Left ventricle myocardium inferior (tissue), 1 donor: ENCODE measurements at regions not wholly inside any gene's neighbourhood (a gene's known extent, or its start where the extent isn't known, plus 50 kb on each side); places are given as distances from the start of the nearest gene placed in this dataset.

ENCODE experiments used
- DNase-seq: peaks from one replicate; pipeline ENCODE4 v3.0.0-alpha.2; 2020
- H3K27ac ChIP-seq: fragments of 200-600 bp; replicated peaks from 2 replicates; pipeline ENCODE4 v1.8.0; 2021
- H3K27me3 ChIP-seq: fragments of 200-600 bp; 2 replicates; pipeline ENCODE4 v1.8.0; 2021; ENCODE audit warnings: low read depth
- H3K36me3 ChIP-seq: fragments of 200-600 bp; 2 replicates; pipeline ENCODE4 v1.8.0; 2021
- H3K4me1 ChIP-seq: fragments of 200-600 bp; 2 replicates; pipeline ENCODE4 v1.8.0; 2021
- H3K4me3 ChIP-seq: fragments of 200-600 bp; 2 replicates; pipeline ENCODE4 v1.8.0; 2021; ENCODE audit warnings: mild to moderate bottlenecking, moderate library complexity
- H3K9me3 ChIP-seq: fragments of 200-600 bp; replicated peaks from 2 replicates; pipeline ENCODE4 v1.8.0; 2021
- CTCF ChIP-seq: fragments of 200-600 bp; IDR thresholded peaks from 2 replicates; pipeline ENCODE4 v1.8.0; 2021; ENCODE audit warnings: antibody characterized with exemption, mild to moderate bottlenecking, borderline replicate concordance
- intact Hi-C: fragments of 100-400 bp; cut with micrococcal nuclease; formaldehyde crosslinking; loops from one replicate; pipeline ENCODE4 v1.11.0; 2022
- donor health status: DM: no; HTN: yes; CAD: no; lungs with severe emphysema.

- peaks cover 9% of the 10 kb centered on the region for H3K4me1 ChIP-seq
- intact Hi-C loops, result no loop called here
Observed at GRCh38 chr10:36872702-36873393, 252.6 kb upstream of the ANKRD30A start.

GRCh38 chr10:36840788-36841187 is 284.6 kb upstream of the ANKRD30A start:
- no peak for DNase-seq
- Histone ChIP-seq H3K36me3 (no peaks in the 10 kb centered on the region), H3K4me3 (no peak overlapping the region), H3K27ac (no peak overlapping the region), H3K9me3 (no peaks in the 10 kb centered on the region), H3K27me3 (no peaks in the 10 kb centered on the region), H3K4me1 (no peaks in the 10 kb centered on the region)
- TF ChIP-seq CTCF, result no peak
- intact Hi-C loops, result no loop called here

More at GRCh38 chr10:36872702-36873393, 252.6 kb upstream of the ANKRD30A start:
- TF ChIP-seq CTCF, result no peak
- no peaks in the 10 kb centered on the region for H3K27me3 ChIP-seq
- H3K27ac ChIP-seq, result no peak overlapping the region
- H3K36me3 ChIP-seq, result no peaks in the 10 kb centered on the region
- no peak overlapping the region for H3K4me3 ChIP-seq
- H3K9me3 ChIP-seq, result no peaks in the 10 kb centered on the region
- DNase-seq, result no peak

- no peak for TF ChIP-seq CTCF
- intact Hi-C loops, result no loop called here
- Histone ChIP-seq H3K27me3 (no peaks in the 10 kb centered on the region), H3K9me3 (no peaks in the 10 kb centered on the region), H3K4me1 (no peaks in the 10 kb centered on the region), H3K36me3 (no peaks in the 10 kb centered on the region), H3K4me3 (no peak overlapping the region), H3K27ac (no peak overlapping the region)
- DNase-seq, result no peak
Observed at GRCh38 chr10:36837416-36837815, 288.0 kb upstream of the ANKRD30A start.

GRCh38 chr10:36819781-36820180 is 305.6 kb upstream of the ANKRD30A start:
- H3K4me3 ChIP-seq, result no peak overlapping the region

GRCh38 chr10:36817898-36818297 is 307.5 kb upstream of the ANKRD30A start:
- intact Hi-C loops, result no loop called here
- no peak for TF ChIP-seq CTCF
- H3K9me3 ChIP-seq, result no peaks in the 10 kb centered on the region
- H3K36me3 ChIP-seq, result no peaks in the 10 kb centered on the region
- H3K27ac ChIP-seq, result no peak overlapping the region
- no peaks in the 10 kb centered on the region for H3K27me3 ChIP-seq
- DNase-seq, result no peak
- no peaks in the 10 kb centered on the region for H3K4me1 ChIP-seq
- no peak overlapping the region for H3K4me3 ChIP-seq

More at GRCh38 chr10:36819781-36820180, 305.6 kb upstream of the ANKRD30A start:
- H3K36me3 ChIP-seq, result no peaks in the 10 kb centered on the region
- no peaks in the 10 kb centered on the region for H3K27me3 ChIP-seq
- no peak for TF ChIP-seq CTCF
- no peak overlapping the region for H3K27ac ChIP-seq
- DNase-seq, result no peak
- H3K4me1 ChIP-seq, result no peaks in the 10 kb centered on the region
- no peaks in the 10 kb centered on the region for H3K9me3 ChIP-seq
- intact Hi-C loops, result no loop called here
